Endothelial cell of umbilical vein (primary cell): ENCODE measurements at regions not wholly inside any gene's neighbourhood (a gene's known extent, or its start where the extent isn't known, plus 50 kb on each side); places are given as distances from the start of the nearest gene placed in this dataset.

Source experiments
- CTCF ChIP-seq, 2 donors: IDR thresholded peaks; 1 replicate in 1 of 2; 2 replicates in 1 of 2; pipeline ENCODE4 v1.5.1; 2011; ENCODE audit warnings: low read length in 2 of 2, mild to moderate bottlenecking in 2 of 2, moderate library complexity in 2 of 2, control low read depth in 1 of 2, inconsistent platforms in 1 of 2, low read depth in 1 of 2; ENCODE audit not compliant: insufficient read depth in 1 of 2; ENCODE audit errors: extremely low read depth in 1 of 2
- EZH2 ChIP-seq: IDR thresholded peaks from 2 replicates; pipeline ENCODE4 v1.6.1; 2012; ENCODE audit warnings: borderline replicate concordance, low read depth, mild to moderate bottlenecking, moderate library complexity, low read length, inconsistent platforms; ENCODE audit not compliant: severe bottlenecking
- GATA2 ChIP-seq: IDR thresholded peaks from 2 replicates; pipeline ENCODE4 v1.7.0; 2011; ENCODE audit warnings: low read depth, mild to moderate bottlenecking, moderate library complexity, mixed read lengths, low read length; ENCODE audit not compliant: insufficient read length, insufficient read depth
- JUN ChIP-seq: IDR thresholded peaks from 2 replicates; pipeline ENCODE4 v1.6.1; 2011; ENCODE audit warnings: borderline replicate concordance, low read depth; ENCODE audit not compliant: insufficient read length, insufficient read depth
- MAX ChIP-seq: IDR thresholded peaks from 2 replicates; pipeline ENCODE4 v1.6.1; 2011; ENCODE audit not compliant: insufficient read depth, insufficient read length
- MYC ChIP-seq: IDR thresholded peaks from one replicate; pipeline ENCODE4 v1.6.1; 2011; ENCODE audit warnings: mild to moderate bottlenecking, low read depth, low read length
- POLR2A ChIP-seq: IDR thresholded peaks from 2 replicates; pipeline ENCODE4 v1.6.1; 2012; ENCODE audit warnings: low read depth, mild to moderate bottlenecking, control low read depth, low read length
- POLR2AphosphoS5 ChIP-seq: IDR thresholded peaks from 2 replicates; pipeline ENCODE4 v1.6.1; 2012; ENCODE audit warnings: low read depth, mild to moderate bottlenecking, control low read depth, low read length, moderate library complexity; ENCODE audit not compliant: insufficient read depth

GRCh38 chr7:73954181-73954580 is 73.8 kb upstream of the ELN start:
- no peak for TF ChIP-seq POLR2A
- no peak for TF ChIP-seq GATA2
- TF ChIP-seq CTCF (IDR thresholded peaks at IDR 0.05; ENCODE audit: extremely low read depth in 1 of 2, insufficient read depth in 1 of 2, low read depth in 1 of 2, low read length in 2 of 2), result no peak
- no peak for TF ChIP-seq MYC
- no peak for TF ChIP-seq EZH2
- TF ChIP-seq POLR2AphosphoS5, result no peak
- TF ChIP-seq MAX, result no peak
- TF ChIP-seq JUN, result no peak
